Endothelial cell of umbilical vein (primary cell): ENCODE measurements at regions not wholly inside any gene's neighbourhood (a gene's known extent, or its start where the extent isn't known, plus 50 kb on each side); places are given as distances from the start of the nearest gene placed in this dataset.

Experiments used
- BruUV-seq: library from RNA; stranded (reverse); fragments of 400-500 nt; replicated peaks from 2 replicates; lab custom pipeline; 2021; lab: Mats Ljungman, UMichigan
- CTCF ChIA-PET: fragments of 300-600, 350-600 bp; sonication (Branson Sonifier 250); formaldehyde crosslinking; loops from one replicate; lab custom pipeline; 2021; ENCODE audit warnings: antibody characterized with exemption, inconsistent platforms; lab: Charles Lee
- POLR2A ChIA-PET: fragments of 300-600, 350-600 bp; sonication (Branson Sonifier 250); formaldehyde crosslinking; loops from one replicate; lab custom pipeline; 2021; ENCODE audit warnings: antibody characterized with exemption, inconsistent platforms; lab: Charles Lee
- DNase-seq: peaks from one replicate; pipeline ENCODE4 v3.0.0-alpha.2; 2011; ENCODE audit warnings: low read depth, low spot score
- FAIRE-seq: peaks from 2 replicates; lab custom pipeline; 2011; peaks lifted over from hg19 to GRCh38; lab: Jason Lieb, UNC
- H2AFZ ChIP-seq: 2 replicates; pipeline ENCODE4 v1.6.0; 2012; ENCODE audit warnings: low read depth, low read length, control low read depth, inconsistent platforms
- H3K27ac ChIP-seq: 2 replicates; pipeline ENCODE4 v1.5.1; 2011; ENCODE audit warnings: low read depth, mild to moderate bottlenecking, control low read depth, low read length, moderate library complexity; ENCODE audit not compliant: insufficient read depth
- H3K27me3 ChIP-seq, 2 experiments: 2 replicates each; pipeline versions ENCODE4 v1.6.0 to v1.6.1; 2011; ENCODE audit warnings: low read length in 2 of 2, mixed read lengths in 1 of 2; ENCODE audit not compliant: control insufficient read depth in 2 of 2, insufficient read depth in 2 of 2
- H3K36me3 ChIP-seq, 2 experiments: 2 replicates in 1 of 2; 3 replicates in 1 of 2; pipeline ENCODE4 v1.5.1; 2011; ENCODE audit warnings: low read length in 2 of 2, mild to moderate bottlenecking in 1 of 2, moderate library complexity in 1 of 2; ENCODE audit not compliant: control insufficient read depth in 2 of 2, insufficient read depth in 2 of 2; ENCODE audit errors: extremely low read depth in 1 of 2
- H3K4me1 ChIP-seq: 3 replicates; pipeline ENCODE4 v1.5.1; 2011; ENCODE audit warnings: mild to moderate bottlenecking, low read length; ENCODE audit not compliant: control insufficient read depth, insufficient read depth; ENCODE audit errors: extremely low read depth
- H3K4me2 ChIP-seq: 2 replicates; pipeline ENCODE4 v1.6.1; 2011; ENCODE audit warnings: low read length, control low read depth, mixed read lengths; ENCODE audit not compliant: insufficient read depth
- H3K4me3 ChIP-seq, 3 experiments: fragments of 200-600 bp in 1 of 3; sonication (generic), shearing (Covaris generic) in 1 of 3; replicated peaks in 1 of 3; 2 replicates each; pipeline ENCODE4 v1.5.1; 2011 to 2016; ENCODE audit warnings: control low read depth in 3 of 3, low read length in 3 of 3, mild to moderate bottlenecking in 2 of 3, inconsistent platforms in 1 of 3, low read depth in 1 of 3, moderate library complexity in 1 of 3; ENCODE audit not compliant: insufficient read depth in 1 of 3
- H3K79me2 ChIP-seq: 2 replicates; pipeline ENCODE4 v1.6.0; 2012; ENCODE audit warnings: low read length, inconsistent platforms; ENCODE audit not compliant: control insufficient read depth, insufficient read depth
- H3K9ac ChIP-seq: replicated peaks from 2 replicates; pipeline ENCODE3; 2011; ENCODE audit warnings: low read length, control low read depth; ENCODE audit not compliant: insufficient read depth; ENCODE audit errors: extremely low read depth
- H3K9me1 ChIP-seq: replicated peaks from 3 replicates; pipeline ENCODE4 v1.6.0; 2011; ENCODE audit warnings: mild to moderate bottlenecking, low read length; ENCODE audit not compliant: control insufficient read depth, insufficient read depth; ENCODE audit errors: extremely low read depth
- H3K9me3 ChIP-seq: replicated peaks from 2 replicates; pipeline ENCODE4 v1.5.1; 2012; ENCODE audit warnings: low read length, inconsistent platforms; ENCODE audit not compliant: control insufficient read depth, insufficient read depth
- H4K20me1 ChIP-seq: replicated peaks from 2 replicates; pipeline ENCODE3; 2011; ENCODE audit warnings: mild to moderate bottlenecking, low read length; ENCODE audit not compliant: control insufficient read depth, insufficient read depth; ENCODE audit errors: extremely low read depth
- CTCF ChIP-seq, 2 donors: IDR thresholded peaks; 1 replicate in 1 of 2; 2 replicates in 1 of 2; pipeline ENCODE4 v1.5.1; 2011; ENCODE audit warnings: low read length in 2 of 2, mild to moderate bottlenecking in 2 of 2, moderate library complexity in 2 of 2, control low read depth in 1 of 2, inconsistent platforms in 1 of 2, low read depth in 1 of 2; ENCODE audit not compliant: insufficient read depth in 1 of 2; ENCODE audit errors: extremely low read depth in 1 of 2
- EZH2 ChIP-seq: IDR thresholded peaks from 2 replicates; pipeline ENCODE4 v1.6.1; 2012; ENCODE audit warnings: borderline replicate concordance, low read depth, mild to moderate bottlenecking, moderate library complexity, low read length, inconsistent platforms; ENCODE audit not compliant: severe bottlenecking
- FOS ChIP-seq: IDR thresholded peaks from 2 replicates; pipeline ENCODE4 v1.6.1; 2011; ENCODE audit warnings: mild to moderate bottlenecking, low read length, moderate library complexity, borderline replicate concordance; ENCODE audit not compliant: insufficient read depth
- GATA2 ChIP-seq: IDR thresholded peaks from 2 replicates; pipeline ENCODE4 v1.7.0; 2011; ENCODE audit warnings: low read depth, mild to moderate bottlenecking, moderate library complexity, mixed read lengths, low read length; ENCODE audit not compliant: insufficient read length, insufficient read depth
- JUN ChIP-seq: IDR thresholded peaks from 2 replicates; pipeline ENCODE4 v1.6.1; 2011; ENCODE audit warnings: borderline replicate concordance, low read depth; ENCODE audit not compliant: insufficient read length, insufficient read depth
- MYC ChIP-seq: IDR thresholded peaks from one replicate; pipeline ENCODE4 v1.6.1; 2011; ENCODE audit warnings: mild to moderate bottlenecking, low read depth, low read length
- POLR2A ChIP-seq: IDR thresholded peaks from 2 replicates; pipeline ENCODE4 v1.6.1; 2012; ENCODE audit warnings: low read depth, mild to moderate bottlenecking, control low read depth, low read length
- POLR2AphosphoS5 ChIP-seq: IDR thresholded peaks from 2 replicates; pipeline ENCODE4 v1.6.1; 2012; ENCODE audit warnings: low read depth, mild to moderate bottlenecking, control low read depth, low read length, moderate library complexity; ENCODE audit not compliant: insufficient read depth
- dilution Hi-C: fragments of 300-500 bp; cut with MboI; formaldehyde crosslinking; loops from one replicate; pipeline ENCODE4 v1.15.0; 2019; ENCODE audit warnings: low sequenced_read_pairs; ENCODE audit not compliant: extremely low pct_ligation_motif_present
- intact Hi-C: fragments of 100-400 bp; cut with micrococcal nuclease; formaldehyde crosslinking; loops from one replicate; pipeline ENCODE4 v1.10.0; 2022
- TF ChIP-seq, protein P1 (sequence below): IDR thresholded peaks from 2 replicates; pipeline ENCODE4 v1.6.1; 2011; ENCODE audit not compliant: insufficient read depth, insufficient read length

DNA sequence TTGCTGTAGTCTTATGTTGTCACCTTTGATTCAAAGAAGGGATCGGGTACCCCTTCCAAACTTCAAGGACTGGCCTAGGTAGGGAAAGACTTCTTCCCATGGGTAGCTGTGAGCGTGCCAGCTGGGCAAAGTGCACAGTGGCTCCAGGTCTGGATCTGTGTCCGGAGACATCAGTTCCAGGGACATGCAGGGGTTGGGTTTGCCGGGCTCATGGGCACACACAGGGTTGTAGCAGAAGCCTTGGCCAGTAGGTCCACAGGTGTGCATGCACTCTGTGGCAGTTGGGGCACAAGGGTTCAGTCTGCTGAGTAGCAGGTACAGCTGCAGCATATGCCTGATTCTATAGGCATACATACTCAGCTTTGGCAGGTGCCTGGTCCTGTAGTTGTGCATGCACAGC lies 111.2 kb downstream of the EFHB start:
- Histone ChIP-seq H3K4me1 (no peaks in the 10 kb centered on the region), H3K9ac (no peak overlapping the region), H3K27ac (no peak overlapping the region), H3K4me2 (no peak overlapping the region), H3K27me3 (no peaks in the 10 kb centered on the region), H3K9me1 (no peaks in the 10 kb centered on the region), H2AFZ (no peak overlapping the region), H3K4me3 (no peak overlapping the region), H3K36me3 (no peaks in the 10 kb centered on the region), H3K79me2 (no peaks in the 10 kb centered on the region), H3K9me3 (peaks cover 2% of the 10 kb centered on the region), H4K20me1 (no peaks in the 10 kb centered on the region)
- POLR2A ChIA-PET, result no interaction called here
- no TSS peak for BruUV-seq
- dilution Hi-C loops (no loop called here), intact Hi-C loops (no loop called here)
- TF ChIP-seq GATA2 (no peak), FOS (no peak), CTCF (IDR thresholded peaks at IDR 0.05; ENCODE audit: extremely low read depth in 1 of 2, insufficient read depth in 1 of 2, low read depth in 1 of 2, low read length in 2 of 2) (no peak), EZH2 (no peak), JUN (no peak), MYC (no peak), POLR2A (no peak), POLR2AphosphoS5 (no peak)
- TF ChIP-seq, protein P1, sequence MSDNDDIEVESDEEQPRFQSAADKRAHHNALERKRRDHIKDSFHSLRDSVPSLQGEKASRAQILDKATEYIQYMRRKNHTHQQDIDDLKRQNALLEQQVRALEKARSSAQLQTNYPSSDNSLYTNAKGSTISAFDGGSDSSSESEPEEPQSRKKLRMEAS, result no peak
- DNase-seq, result no peak
- CTCF ChIA-PET, result no interaction called here
- FAIRE-seq, result no peak
